Stimulated activated CD8-positive, alpha-beta memory T cell treated with anti-CD3 and anti-CD28 coated beads, Interleukin-12 subunit alpha, Interleukin-12 subunit beta, amount 100 ng/mL, for 1 hour (primary cell): ENCODE measurements at regions not wholly inside any gene's neighbourhood (a gene's known extent, or its start where the extent isn't known, plus 50 kb on each side); places are given as distances from the start of the nearest gene placed in this dataset.

ENCODE experiments used
- DNase-seq: peaks from one replicate; pipeline ENCODE4 v3.0.0-alpha.2; 2020; ENCODE audit warnings: low read depth

- no peak for DNase-seq
These were observed 239.9 kb upstream of the ZMIZ1 start for GRCh38 chr10:78828647-78829539.

- DNase-seq = no peak
These were observed 239.2 kb upstream of the ZMIZ1 start for GRCh38 chr10:78829565-78829964.

GRCh38 chr10:78830062-78830975 is 238.4 kb upstream of the ZMIZ1 start:
- DNase-seq = no peak

- no peak for DNase-seq
These were observed 237.8 kb upstream of the ZMIZ1 start for GRCh38 chr10:78830976-78831375.

GRCh38 chr10:78831461-78831860 is 237.3 kb upstream of the ZMIZ1 start:
- no peak for DNase-seq

GRCh38 chr10:78832281-78832680 is 236.5 kb upstream of the ZMIZ1 start:
- DNase-seq = no peak

- no peak for DNase-seq
These were observed 230.6 kb upstream of the ZMIZ1 start for GRCh38 chr10:78838141-78838657.

- no peak for DNase-seq
These were observed 225.3 kb upstream of the ZMIZ1 start for GRCh38 chr10:78843495-78843894.

- DNase-seq = no peak
These were observed 223.7 kb upstream of the ZMIZ1 start for GRCh38 chr10:78844960-78845607.

GRCh38 chr10:78846071-78846470 is 222.7 kb upstream of the ZMIZ1 start:
- no peak for DNase-seq

- no peak for DNase-seq
These were observed 222.0 kb upstream of the ZMIZ1 start for GRCh38 chr10:78846760-78847159.

GRCh38 chr10:78847485-78847884 is 221.3 kb upstream of the ZMIZ1 start:
- DNase-seq = no peak

- DNase-seq = no peak
These were observed 219.7 kb upstream of the ZMIZ1 start for GRCh38 chr10:78849115-78849514.

- DNase-seq = no peak
These were observed 219.0 kb upstream of the ZMIZ1 start for GRCh38 chr10:78849731-78850130.

- no peak for DNase-seq
These were observed 217.9 kb upstream of the ZMIZ1 start for GRCh38 chr10:78850644-78851435.

GRCh38 chr10:78851647-78852046 is 217.1 kb upstream of the ZMIZ1 start:
- DNase-seq = no peak

GRCh38 chr10:78852466-78853240 is 216.1 kb upstream of the ZMIZ1 start:
- no peak for DNase-seq

- DNase-seq = no peak
These were observed 214.9 kb upstream of the ZMIZ1 start for GRCh38 chr10:78853864-78854263.

- DNase-seq = no peak
These were observed 212.3 kb upstream of the ZMIZ1 start for GRCh38 chr10:78856421-78856820.

GRCh38 chr10:78857193-78857592 is 211.6 kb upstream of the ZMIZ1 start:
- DNase-seq = no peak

GRCh38 chr10:78859266-78859665 is 209.5 kb upstream of the ZMIZ1 start:
- DNase-seq = no peak
